HepG2 (cell line): ENCODE measurements at regions not wholly inside any gene's neighbourhood (a gene's known extent, or its start where the extent isn't known, plus 50 kb on each side); places are given as distances from the start of the nearest gene placed in this dataset.

Experiments used
- HDAC6 ChIP-seq: fragments of 200-600 bp; sonication (generic); IDR thresholded peaks from 2 replicates; pipeline ENCODE4 v1.7.0; 2017; ENCODE audit warnings: mild to moderate bottlenecking, antibody characterized with exemption, low read length, low read depth
- MYNN ChIP-seq: sonication (generic); formaldehyde crosslinking; IDR thresholded peaks from 2 replicates; pipeline ENCODE4 v1.4.0; 2020; ENCODE audit warnings: mild to moderate bottlenecking, low read depth, missing genetic modification reagents
- RAD51 ChIP-seq: fragments of 450-650 bp; IDR thresholded peaks from 2 replicates; pipeline ENCODE4 v1.6.1; 2016; ENCODE audit warnings: borderline replicate concordance
- REL ChIP-seq: sonication (generic); formaldehyde crosslinking; conservative IDR thresholded peaks from 2 replicates; pipeline ENCODE4 v1.8.0; 2022; ENCODE audit warnings: mild to moderate bottlenecking, missing genetic modification reagents, moderate library complexity
- TF ChIP-seq, protein P1 (sequence below): IDR thresholded peaks from 2 replicates; pipeline ENCODE4 v1.6.1; 2016; ENCODE audit warnings: low read depth, control low read depth
- TF ChIP-seq, protein P2 (sequence below): sonication (generic); formaldehyde crosslinking; IDR thresholded peaks from 2 replicates; pipeline ENCODE4 v1.4.0; 2020; ENCODE audit warnings: missing genetic modification reagents, borderline replicate concordance

DNA sequence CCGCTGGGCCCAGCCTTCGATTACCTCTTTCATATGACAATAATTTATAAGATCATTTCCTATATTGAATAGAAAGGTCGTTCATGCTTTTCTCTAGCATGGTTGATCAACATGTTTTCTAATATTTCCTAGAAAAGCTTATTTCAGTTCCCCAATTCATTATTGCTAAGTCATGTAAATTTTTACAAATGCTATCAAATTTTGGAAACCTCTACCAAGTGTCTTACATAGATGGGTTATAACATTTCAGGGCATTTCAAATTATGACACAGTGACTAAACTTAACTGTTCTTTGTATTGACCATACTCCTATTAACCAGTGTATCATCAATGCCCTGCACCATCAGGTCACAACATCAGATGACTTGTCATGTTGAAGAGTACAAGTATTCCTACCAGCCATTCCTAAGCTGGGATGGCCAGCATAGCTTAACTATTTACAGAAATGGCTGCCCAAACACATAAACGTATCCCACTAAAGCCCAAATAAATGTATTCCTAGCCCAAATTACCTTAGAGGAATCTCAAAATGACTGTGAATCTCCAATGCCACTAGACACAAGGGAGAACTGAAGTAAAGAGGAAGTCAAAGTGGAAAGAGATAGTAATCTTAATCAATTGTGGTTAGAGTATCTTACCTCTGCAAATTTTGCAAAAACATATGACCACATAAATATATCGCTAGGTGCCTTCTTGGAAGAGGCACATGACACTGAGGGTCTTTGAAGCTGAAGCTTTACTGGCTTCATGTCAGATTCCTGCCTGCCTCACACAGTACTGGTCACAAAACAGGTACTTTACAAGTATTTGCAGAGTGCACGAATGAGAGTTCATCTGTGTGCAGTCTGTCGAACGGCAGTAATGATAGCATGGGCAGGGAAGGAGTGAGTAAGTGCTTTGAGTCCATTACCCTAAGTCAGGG is 87.3 kb upstream of the TLK1 start:
- TF ChIP-seq, protein P1, sequence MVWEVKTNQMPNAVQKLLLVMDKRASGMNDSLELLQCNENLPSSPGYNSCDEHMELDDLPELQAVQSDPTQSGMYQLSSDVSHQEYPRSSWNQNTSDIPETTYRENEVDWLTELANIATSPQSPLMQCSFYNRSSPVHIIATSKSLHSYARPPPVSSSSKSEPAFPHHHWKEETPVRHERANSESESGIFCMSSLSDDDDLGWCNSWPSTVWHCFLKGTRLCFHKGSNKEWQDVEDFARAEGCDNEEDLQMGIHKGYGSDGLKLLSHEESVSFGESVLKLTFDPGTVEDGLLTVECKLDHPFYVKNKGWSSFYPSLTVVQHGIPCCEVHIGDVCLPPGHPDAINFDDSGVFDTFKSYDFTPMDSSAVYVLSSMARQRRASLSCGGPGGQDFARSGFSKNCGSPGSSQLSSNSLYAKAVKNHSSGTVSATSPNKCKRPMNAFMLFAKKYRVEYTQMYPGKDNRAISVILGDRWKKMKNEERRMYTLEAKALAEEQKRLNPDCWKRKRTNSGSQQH (CRISPR knock-in tag), result no peak
- TF ChIP-seq, protein P2, sequence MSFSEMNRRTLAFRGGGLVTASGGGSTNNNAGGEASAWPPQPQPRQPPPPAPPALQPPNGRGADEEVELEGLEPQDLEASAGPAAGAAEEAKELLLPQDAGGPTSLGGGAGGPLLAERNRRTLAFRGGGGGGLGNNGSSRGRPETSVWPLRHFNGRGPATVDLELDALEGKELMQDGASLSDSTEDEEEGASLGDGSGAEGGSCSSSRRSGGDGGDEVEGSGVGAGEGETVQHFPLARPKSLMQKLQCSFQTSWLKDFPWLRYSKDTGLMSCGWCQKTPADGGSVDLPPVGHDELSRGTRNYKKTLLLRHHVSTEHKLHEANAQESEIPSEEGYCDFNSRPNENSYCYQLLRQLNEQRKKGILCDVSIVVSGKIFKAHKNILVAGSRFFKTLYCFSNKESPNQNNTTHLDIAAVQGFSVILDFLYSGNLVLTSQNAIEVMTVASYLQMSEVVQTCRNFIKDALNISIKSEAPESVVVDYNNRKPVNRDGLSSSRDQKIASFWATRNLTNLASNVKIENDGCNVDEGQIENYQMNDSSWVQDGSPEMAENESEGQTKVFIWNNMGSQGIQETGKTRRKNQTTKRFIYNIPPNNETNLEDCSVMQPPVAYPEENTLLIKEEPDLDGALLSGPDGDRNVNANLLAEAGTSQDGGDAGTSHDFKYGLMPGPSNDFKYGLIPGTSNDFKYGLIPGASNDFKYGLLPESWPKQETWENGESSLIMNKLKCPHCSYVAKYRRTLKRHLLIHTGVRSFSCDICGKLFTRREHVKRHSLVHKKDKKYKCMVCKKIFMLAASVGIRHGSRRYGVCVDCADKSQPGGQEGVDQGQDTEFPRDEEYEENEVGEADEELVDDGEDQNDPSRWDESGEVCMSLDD (CRISPR knock-in tag), result no peak
- TF ChIP-seq MYNN (CRISPR knock-in tag) (no peak), RAD51 (no peak), HDAC6 (no peak), REL (CRISPR knock-in tag) (no peak)
